GM23338 (cell line): ENCODE measurements at regions not wholly inside any gene's neighbourhood (a gene's known extent, or its start where the extent isn't known, plus 50 kb on each side); places are given as distances from the start of the nearest gene placed in this dataset.

Source experiments
- CREB1 ChIP-seq: fragments of 250-450 bp; sonication (Bioruptor Pico); IDR thresholded peaks from 2 replicates; pipeline ENCODE4 v1.5.0; 2020; ENCODE audit warnings: low read depth, mild to moderate bottlenecking, moderate library complexity
- EZH2 ChIP-seq: fragments of 200-600 bp; sonication (generic); IDR thresholded peaks from one replicate; pipeline ENCODE4 v1.8.0; 2017; ENCODE audit warnings: antibody characterized with exemption, mild to moderate bottlenecking, low read depth; ENCODE audit not compliant: unreplicated experiment
- EZH2phosphoT487 ChIP-seq: fragments of 200-600 bp; sonication (generic); IDR thresholded peaks from one replicate; pipeline ENCODE4 v1.8.1; 2018; ENCODE audit warnings: antibody characterized with exemption; ENCODE audit not compliant: unreplicated experiment
- JUNB ChIP-seq: IDR thresholded peaks from one replicate; pipeline ENCODE4 v1.6.1; 2016; ENCODE audit warnings: antibody characterized with exemption; ENCODE audit not compliant: unreplicated experiment
- POLR2AphosphoS5 ChIP-seq: IDR thresholded peaks from 2 replicates; pipeline ENCODE4 v1.6.1; 2016; ENCODE audit warnings: antibody characterized with exemption, low read depth
- STAT1 ChIP-seq: IDR thresholded peaks from one replicate; pipeline ENCODE4 v1.6.1; 2016; ENCODE audit warnings: antibody characterized with exemption; ENCODE audit not compliant: unreplicated experiment
- TF ChIP-seq, protein P1 (sequence below), 2 experiments: fragments of 200-600 bp in 1 of 2; sonication (generic) in 1 of 2; conservative IDR thresholded peaks; 2 replicates each; pipeline versions ENCODE4 v1.5.1 to v1.6.1; 2016 to 2017; ENCODE audit warnings: antibody characterized with exemption in 2 of 2, low read depth in 2 of 2, mild to moderate bottlenecking in 2 of 2, moderate library complexity in 1 of 2
- TF ChIP-seq, protein P2 (sequence below): IDR thresholded peaks from one replicate; pipeline ENCODE4 v1.6.1; 2018; ENCODE audit warnings: antibody characterized with exemption; ENCODE audit not compliant: unreplicated experiment

DNA sequence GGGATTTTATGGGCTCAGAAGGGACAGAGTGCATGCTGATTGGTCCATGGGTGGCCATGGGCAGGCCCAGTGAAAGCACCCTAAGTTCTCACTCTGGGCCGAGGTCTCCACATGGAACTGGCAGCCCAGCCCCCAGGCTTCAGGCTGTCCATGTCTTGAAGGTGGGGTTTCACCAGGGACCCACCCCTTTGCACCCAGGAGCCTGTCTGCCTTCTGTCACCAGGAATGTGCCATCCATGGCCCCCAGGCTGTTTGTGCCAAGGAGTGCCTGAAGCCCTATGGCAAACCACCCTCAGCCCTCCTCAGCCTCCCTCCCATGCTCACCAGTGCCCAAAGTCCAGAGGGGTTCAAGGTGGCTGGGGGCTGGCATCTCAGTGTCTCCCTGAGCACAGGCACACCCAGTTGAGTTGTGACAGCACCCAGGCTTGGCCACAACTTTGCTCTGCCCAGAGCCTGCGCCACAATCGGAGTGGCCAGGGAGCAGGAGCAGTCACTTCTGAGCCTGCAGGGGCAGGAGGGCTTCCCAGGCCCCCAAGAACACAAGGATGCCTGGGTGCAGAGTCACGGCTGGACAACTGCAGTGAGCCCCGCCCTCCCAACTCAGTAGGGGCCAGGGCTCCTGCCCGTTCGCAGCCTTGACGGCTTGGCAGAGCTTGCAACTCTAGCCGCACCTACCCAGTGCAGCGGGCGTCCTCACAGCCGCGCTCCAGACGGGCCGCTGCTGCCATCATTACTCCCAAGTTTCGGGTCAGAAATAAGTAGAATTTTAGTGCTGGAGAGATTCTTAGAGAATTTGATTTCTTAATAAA, 185.3 kb upstream of the NUDT6 start:
- TF ChIP-seq, protein P1, sequence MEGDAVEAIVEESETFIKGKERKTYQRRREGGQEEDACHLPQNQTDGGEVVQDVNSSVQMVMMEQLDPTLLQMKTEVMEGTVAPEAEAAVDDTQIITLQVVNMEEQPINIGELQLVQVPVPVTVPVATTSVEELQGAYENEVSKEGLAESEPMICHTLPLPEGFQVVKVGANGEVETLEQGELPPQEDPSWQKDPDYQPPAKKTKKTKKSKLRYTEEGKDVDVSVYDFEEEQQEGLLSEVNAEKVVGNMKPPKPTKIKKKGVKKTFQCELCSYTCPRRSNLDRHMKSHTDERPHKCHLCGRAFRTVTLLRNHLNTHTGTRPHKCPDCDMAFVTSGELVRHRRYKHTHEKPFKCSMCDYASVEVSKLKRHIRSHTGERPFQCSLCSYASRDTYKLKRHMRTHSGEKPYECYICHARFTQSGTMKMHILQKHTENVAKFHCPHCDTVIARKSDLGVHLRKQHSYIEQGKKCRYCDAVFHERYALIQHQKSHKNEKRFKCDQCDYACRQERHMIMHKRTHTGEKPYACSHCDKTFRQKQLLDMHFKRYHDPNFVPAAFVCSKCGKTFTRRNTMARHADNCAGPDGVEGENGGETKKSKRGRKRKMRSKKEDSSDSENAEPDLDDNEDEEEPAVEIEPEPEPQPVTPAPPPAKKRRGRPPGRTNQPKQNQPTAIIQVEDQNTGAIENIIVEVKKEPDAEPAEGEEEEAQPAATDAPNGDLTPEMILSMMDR (conservative IDR thresholded peaks at IDR 0.05; ENCODE audit: low read depth in 2 of 2): no peak
- TF ChIP-seq CREB1 (CRISPR knock-in tag): no peak
- TF ChIP-seq EZH2: no peak
- TF ChIP-seq STAT1: no peak
- TF ChIP-seq, protein P2, sequence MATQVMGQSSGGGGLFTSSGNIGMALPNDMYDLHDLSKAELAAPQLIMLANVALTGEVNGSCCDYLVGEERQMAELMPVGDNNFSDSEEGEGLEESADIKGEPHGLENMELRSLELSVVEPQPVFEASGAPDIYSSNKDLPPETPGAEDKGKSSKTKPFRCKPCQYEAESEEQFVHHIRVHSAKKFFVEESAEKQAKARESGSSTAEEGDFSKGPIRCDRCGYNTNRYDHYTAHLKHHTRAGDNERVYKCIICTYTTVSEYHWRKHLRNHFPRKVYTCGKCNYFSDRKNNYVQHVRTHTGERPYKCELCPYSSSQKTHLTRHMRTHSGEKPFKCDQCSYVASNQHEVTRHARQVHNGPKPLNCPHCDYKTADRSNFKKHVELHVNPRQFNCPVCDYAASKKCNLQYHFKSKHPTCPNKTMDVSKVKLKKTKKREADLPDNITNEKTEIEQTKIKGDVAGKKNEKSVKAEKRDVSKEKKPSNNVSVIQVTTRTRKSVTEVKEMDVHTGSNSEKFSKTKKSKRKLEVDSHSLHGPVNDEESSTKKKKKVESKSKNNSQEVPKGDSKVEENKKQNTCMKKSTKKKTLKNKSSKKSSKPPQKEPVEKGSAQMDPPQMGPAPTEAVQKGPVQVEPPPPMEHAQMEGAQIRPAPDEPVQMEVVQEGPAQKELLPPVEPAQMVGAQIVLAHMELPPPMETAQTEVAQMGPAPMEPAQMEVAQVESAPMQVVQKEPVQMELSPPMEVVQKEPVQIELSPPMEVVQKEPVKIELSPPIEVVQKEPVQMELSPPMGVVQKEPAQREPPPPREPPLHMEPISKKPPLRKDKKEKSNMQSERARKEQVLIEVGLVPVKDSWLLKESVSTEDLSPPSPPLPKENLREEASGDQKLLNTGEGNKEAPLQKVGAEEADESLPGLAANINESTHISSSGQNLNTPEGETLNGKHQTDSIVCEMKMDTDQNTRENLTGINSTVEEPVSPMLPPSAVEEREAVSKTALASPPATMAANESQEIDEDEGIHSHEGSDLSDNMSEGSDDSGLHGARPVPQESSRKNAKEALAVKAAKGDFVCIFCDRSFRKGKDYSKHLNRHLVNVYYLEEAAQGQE: no peak
- no peak for TF ChIP-seq POLR2AphosphoS5
- TF ChIP-seq EZH2phosphoT487: no peak
- TF ChIP-seq JUNB: no peak
